NCI-H1436 (cell line): ENCODE measurements at regions not wholly inside any gene's neighbourhood (a gene's known extent, or its start where the extent isn't known, plus 50 kb on each side); places are given as distances from the start of the nearest gene placed in this dataset.

ENCODE experiments used
- DNase-seq: peaks from one replicate; lab custom pipeline; 2025; lab: John Stamatoyannopoulos, UW

- no peak for DNase-seq
These were observed 228.5 kb upstream of the CASK start for GRCh38 chrX:42151808-42152207.

GRCh38 chrX:42149765-42150164, 226.4 kb upstream of the CASK start:
- DNase-seq: no peak

- DNase-seq: no peak
These were observed 225.9 kb upstream of the CASK start for GRCh38 chrX:42149281-42149680.

- no peak for DNase-seq
These were observed 220.7 kb upstream of the CASK start for GRCh38 chrX:42143866-42144592.

- DNase-seq: no peak
These were observed 217.0 kb upstream of the CASK start for GRCh38 chrX:42140320-42140719.

GRCh38 chrX:42135583-42136228, 212.4 kb upstream of the CASK start:
- DNase-seq: no peak

- DNase-seq: no peak
These were observed 208.5 kb upstream of the CASK start for GRCh38 chrX:42131856-42132255.

- no peak for DNase-seq
These were observed 205.9 kb upstream of the CASK start for GRCh38 chrX:42129022-42129940.

- DNase-seq: no peak
These were observed 205.2 kb upstream of the CASK start for GRCh38 chrX:42128587-42128986.

GRCh38 chrX:42128020-42128419, 204.7 kb upstream of the CASK start:
- no peak for DNase-seq

GRCh38 chrX:42127563-42127962, 204.2 kb upstream of the CASK start:
- no peak for DNase-seq

GRCh38 chrX:42123369-42123768, 200.0 kb upstream of the CASK start:
- no peak for DNase-seq

- DNase-seq: peak; percentile 28
These were observed 195.7 kb upstream of the CASK start for GRCh38 chrX:42119076-42119475.

GRCh38 chrX:42117318-42117717, 194.0 kb upstream of the CASK start:
- no peak for DNase-seq

- DNase-seq: no peak
These were observed 186.1 kb upstream of the CASK start for GRCh38 chrX:42109428-42109827.

- DNase-seq: no peak
These were observed 184.4 kb upstream of the CASK start for GRCh38 chrX:42107495-42108488.

- no peak for DNase-seq
These were observed 183.2 kb upstream of the CASK start for GRCh38 chrX:42106556-42106955.

GRCh38 chrX:42102586-42103282, 179.4 kb upstream of the CASK start:
- DNase-seq: no peak

- DNase-seq: no peak
These were observed 175.5 kb upstream of the CASK start for GRCh38 chrX:42098900-42099299.

- no peak for DNase-seq
These were observed 174.1 kb upstream of the CASK start for GRCh38 chrX:42097486-42097885.
